Stomach (tissue), 8 donors: ENCODE measurements at regions not wholly inside any gene's neighbourhood (a gene's known extent, or its start where the extent isn't known, plus 50 kb on each side); places are given as distances from the start of the nearest gene placed in this dataset.
"Not testable (repeated sequence)": the region's sequence is repeated elsewhere in the genome, so short reads cannot be mapped to it uniquely, and the experiment has no call there.

Experiments
- DNase-seq, 2 donors: peaks; one replicate each; pipeline versions ENCODE4 v3.0.0 to v3.0.0-alpha.2; 2013 to 2019
- H3K27ac ChIP-seq, 5 donors: fragments of 200-600 bp in 4 of 5; sonication (generic) in 4 of 5; one replicate each; pipeline ENCODE4 v1.5.1; 2013 to 2019; ENCODE audit warnings: mild to moderate bottlenecking in 1 of 5, moderate library complexity in 1 of 5
- H3K27me3 ChIP-seq, 3 donors: fragments of 200-600 bp; sonication (generic); one replicate each; pipeline ENCODE4 v1.5.1; 2017 to 2019; ENCODE audit warnings: mixed run types in 1 of 3
- H3K36me3 ChIP-seq, 4 donors: fragments of 200-600 bp; sonication (generic); 1 replicate in 3 of 4; 2 replicates in 1 of 4; pipeline ENCODE4 v1.5.1; 2016 to 2019
- H3K4me1 ChIP-seq, 4 donors: fragments of 200-600 bp; sonication (generic); one replicate each; pipeline ENCODE4 v1.5.1; 2016 to 2019
- H3K4me3 ChIP-seq, 4 donors: fragments of 200-600 bp; sonication (generic) in 3 of 4; one replicate each; pipeline ENCODE4 v1.5.1; 2016 to 2019; ENCODE audit warnings: mild to moderate bottlenecking in 1 of 4
- H3K9me3 ChIP-seq, 4 donors: fragments of 200-600 bp; sonication (generic); one replicate each; pipeline ENCODE4 v1.5.1; 2016 to 2019
- CTCF ChIP-seq, 7 experiments: fragments of 450-650 bp in 4 of 7; fragments of 200-600 bp in 3 of 7; sonication (generic) in 3 of 7; IDR thresholded peaks; one replicate each; pipeline ENCODE4 v1.5.1; 2016 to 2019; ENCODE audit warnings: antibody characterized with exemption in 7 of 7, control low read depth in 2 of 7, mild to moderate bottlenecking in 1 of 7
- EP300 ChIP-seq: sonication (generic); formaldehyde crosslinking; IDR thresholded peaks from one replicate; pipeline ENCODE4 v1.6.1; 2017; ENCODE audit warnings: antibody characterized with exemption
- POLR2A ChIP-seq, 4 donors: fragments of 450-650 bp; IDR thresholded peaks; one replicate each; pipeline ENCODE4 v1.6.1; 2016; ENCODE audit warnings: antibody characterized with exemption in 4 of 4, control low read depth in 2 of 4, mild to moderate bottlenecking in 1 of 4, moderate library complexity in 1 of 4
- POLR2AphosphoS5 ChIP-seq, 3 donors: sonication (generic); formaldehyde crosslinking; IDR thresholded peaks; one replicate each; pipeline ENCODE4 v1.6.1; 2016; ENCODE audit warnings: antibody characterized with exemption in 3 of 3
- WGBS, 5 donors: extraction: QIAGEN DNeasy Blood & Tissue Kit in 3 of 5; methylation state at CpG; one replicate each; pipeline versions ENCODE4 v1.1.5 to v1.1.7; 2013 to 2018; 5-methylcytosine and 5-hydroxymethylcytosine counted together
- intact Hi-C: fragments of 100-400 bp; cut with DNase I; formaldehyde crosslinking; loops from one replicate; pipeline ENCODE4 v1.15.1; 2023; ENCODE audit warnings: low total_unique reads
- donor health status: healthy with polysubstance abuse.
- donor health status: Bipolar disorder and iron deficiency.
- donor health status: healthy.

GRCh38 chr18:67135981-67136380 lies 380.5 kb downstream of the DSEL start:
- 62 to 78% (median 72%) methylated on average over 4 of the region's 4 CpGs for WGBS, 5 donors
- H3K9me3 ChIP-seq: no peaks in the 10 kb centered on the region
- no peak overlapping the region for H3K27ac ChIP-seq
- TF ChIP-seq POLR2AphosphoS5 (IDR thresholded peaks at IDR 0.05) (no peak), CTCF (IDR thresholded peaks at IDR 0.05) (no peak), POLR2A (IDR thresholded peaks at IDR 0.05) (no peak), EP300 (no peak)
- H3K36me3 ChIP-seq: no peaks in the 10 kb centered on the region
- H3K27me3 ChIP-seq: no peaks in the 10 kb centered on the region
- no peaks in the 10 kb centered on the region for H3K4me1 ChIP-seq
- DNase-seq: no peak
- intact Hi-C loops: no loop called here
- H3K4me3 ChIP-seq: no peak overlapping the region

GRCh38 chr18:67134911-67135310 lies 381.6 kb downstream of the DSEL start:
- DNase-seq: no peak
- H3K4me3 ChIP-seq: no peak overlapping the region
- TF ChIP-seq POLR2A (IDR thresholded peaks at IDR 0.05) (no peak), CTCF (IDR thresholded peaks at IDR 0.05) (no peak), POLR2AphosphoS5 (IDR thresholded peaks at IDR 0.05) (no peak)
- H3K4me1 ChIP-seq: no peaks in the 10 kb centered on the region
- intact Hi-C loops: no loop called here
- H3K27me3 ChIP-seq: no peaks in the 10 kb centered on the region
- WGBS, 5 donors: 65 to 85% (median 72%) methylated on average over 4 of the region's 4 CpGs
- H3K27ac ChIP-seq: no peak overlapping the region
- no peaks in the 10 kb centered on the region for H3K9me3 ChIP-seq
- H3K36me3 ChIP-seq: no peaks in the 10 kb centered on the region

- H3K4me3 ChIP-seq: no peak overlapping the region
- no peak for TF ChIP-seq EP300
- no peak for TF ChIP-seq CTCF (IDR thresholded peaks at IDR 0.05)
- no peak for TF ChIP-seq POLR2AphosphoS5 (IDR thresholded peaks at IDR 0.05)
- TF ChIP-seq POLR2A (IDR thresholded peaks at IDR 0.05): no peak
- intact Hi-C loops: no loop called here
- H3K27me3 ChIP-seq: no peaks in the 10 kb centered on the region
- H3K9me3 ChIP-seq: no peaks in the 10 kb centered on the region
- no peaks in the 10 kb centered on the region for H3K4me1 ChIP-seq
- no peaks in the 10 kb centered on the region for H3K36me3 ChIP-seq
- DNase-seq: no peak
- H3K27ac ChIP-seq: no peak overlapping the region
- WGBS, 5 donors: 34 to 50% (median 45%) methylated on average over 3 of the region's 3 CpGs
Measured at GRCh38 chr18:67133669-67134068, 382.9 kb downstream of the DSEL start.

GRCh38 chr18:67132919-67133318 lies 383.6 kb downstream of the DSEL start:
- intact Hi-C loops: no loop called here
- TF ChIP-seq CTCF (IDR thresholded peaks at IDR 0.05): no peak
- TF ChIP-seq POLR2A (IDR thresholded peaks at IDR 0.05): no peak

DNA sequence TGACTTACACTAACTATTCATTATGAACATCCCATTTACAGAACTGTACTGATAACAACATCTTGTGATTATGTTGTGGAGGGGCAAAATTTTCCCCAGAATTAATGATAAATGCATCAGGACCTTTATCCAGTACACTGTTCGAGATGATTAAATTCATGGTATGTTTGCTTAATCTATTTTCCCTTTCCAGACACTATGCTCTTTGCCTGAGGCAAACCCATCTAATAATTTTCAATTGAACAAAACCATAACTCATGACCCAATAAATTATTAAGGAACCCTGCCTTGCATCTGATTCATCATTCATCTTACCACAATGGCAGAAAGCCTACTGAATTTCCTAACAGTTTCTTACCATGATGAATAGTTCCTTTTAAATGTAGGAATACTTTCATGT lies 385.0 kb downstream of the DSEL start:
- Histone ChIP-seq H3K27ac (no peak overlapping the region), H3K27me3 (no peaks in the 10 kb centered on the region), H3K4me3 (no peak overlapping the region), H3K9me3 (no peaks in the 10 kb centered on the region), H3K4me1 (no peaks in the 10 kb centered on the region), H3K36me3 (no peaks in the 10 kb centered on the region)
- intact Hi-C loops: no loop called here
- no peak for DNase-seq
- 66 to 77% (median 70%) methylated on average over 1 of the region's 1 CpG for WGBS, 5 donors
- no peak for TF ChIP-seq POLR2AphosphoS5 (IDR thresholded peaks at IDR 0.05)
- no peak for TF ChIP-seq EP300
- no peak for TF ChIP-seq CTCF (IDR thresholded peaks at IDR 0.05)
- no peak for TF ChIP-seq POLR2A (IDR thresholded peaks at IDR 0.05)

More at GRCh38 chr18:67132919-67133318, 383.6 kb downstream of the DSEL start:
- DNase-seq: no peak
- no peaks in the 10 kb centered on the region for H3K27me3 ChIP-seq
- no peak overlapping the region for H3K27ac ChIP-seq
- H3K4me3 ChIP-seq: no peak overlapping the region
- H3K9me3 ChIP-seq: no peaks in the 10 kb centered on the region
- 14 to 49% (median 38%) methylated on average over 2 of the region's 2 CpGs for WGBS, 5 donors
- H3K4me1 ChIP-seq: no peaks in the 10 kb centered on the region
- H3K36me3 ChIP-seq: no peaks in the 10 kb centered on the region

GRCh38 chr18:67126751-67127150 lies 389.8 kb downstream of the DSEL start:
- 93 to 98% (median 94%) methylated on average over 15 to 25 of the region's 32 CpGs; no CpG with 5 or more reads in 1 of the 5 donors for WGBS, 5 donors
- not testable (repeated sequence) for H3K4me3 ChIP-seq

More at GRCh38 chr18:67126751-67127150, 389.8 kb downstream of the DSEL start:
- H3K27ac ChIP-seq, DNase-seq, H3K27me3 ChIP-seq, H3K9me3 ChIP-seq, H3K4me1 ChIP-seq, intact Hi-C loops, H3K36me3 ChIP-seq: not testable (repeated sequence)
